ENCODE measurements at regions not wholly inside any gene's neighbourhood (a gene's known extent, or its start where the extent isn't known, plus 50 kb on each side); places are given as distances from the start of the nearest gene placed in this dataset.
"Not testable (repeated sequence)": the region's sequence is repeated elsewhere in the genome, so short reads cannot be mapped to it uniquely, and the experiment has no call there.

DNA sequence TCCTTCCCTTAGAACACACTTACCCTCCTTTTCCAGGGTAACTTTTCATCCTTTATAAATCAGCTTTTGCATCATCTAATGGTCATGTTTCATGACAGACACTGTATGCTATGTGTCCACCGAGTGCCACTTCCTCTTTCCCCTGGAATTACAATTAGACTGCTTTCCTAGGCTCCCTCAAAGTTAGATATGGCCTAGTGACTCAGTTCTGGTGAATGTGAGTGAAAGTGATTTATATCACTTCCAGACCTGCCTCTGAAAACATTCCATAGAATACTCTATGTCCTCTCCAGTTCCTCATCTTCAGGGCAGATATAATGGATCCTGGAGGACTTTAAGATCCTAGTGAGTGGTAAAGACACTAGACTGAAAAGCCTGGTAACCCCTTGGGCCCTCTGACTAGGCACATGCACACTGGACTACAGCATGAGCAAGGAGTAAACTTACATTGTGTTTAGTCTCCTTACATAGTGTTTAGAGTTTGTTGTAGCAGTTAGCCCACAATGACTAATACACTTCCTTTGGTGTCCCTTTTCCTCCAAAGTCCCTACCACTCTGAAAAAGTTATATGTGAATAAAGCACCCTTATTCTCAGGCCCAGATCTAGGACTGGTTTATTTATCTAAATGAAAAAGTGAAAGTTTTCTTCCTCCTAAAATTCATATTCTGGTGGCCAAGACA lies 59.3 kb downstream of the GPR88 start:
- CTCF ChIA-PET = interaction anchor here (0.7 kb wide), 1 partner anchor 33 kb away, joined by 4 read pairs; no protein-coding TSS in a partner anchor

DNA sequence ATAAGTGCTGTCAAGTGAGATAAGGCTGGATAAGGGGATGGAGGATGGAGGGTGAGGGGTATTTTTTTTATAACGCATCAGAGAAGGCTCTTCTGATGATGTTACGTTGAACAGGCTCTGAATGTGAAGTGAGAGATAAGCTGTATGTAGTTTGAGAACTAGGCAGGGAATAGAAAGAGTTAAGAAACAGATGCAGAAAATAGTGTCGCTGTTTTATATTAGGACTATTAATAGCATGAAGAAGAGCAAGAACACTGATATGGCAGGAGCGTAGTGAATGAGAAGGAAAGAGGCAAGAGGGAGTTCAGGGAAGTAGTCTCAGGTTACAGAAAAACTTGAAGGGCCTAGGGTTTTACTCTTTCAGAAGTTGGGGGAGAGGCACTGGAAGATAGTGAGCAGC lies 59.8 kb downstream of the GPR88 start:
- Mint-ChIP-seq H3K27me3 (peaks cover 10% of the 10 kb centered on the region), H3K4me1 (peaks cover 6% of the 10 kb centered on the region), H3K4me3 (no peak overlapping the region), H3K36me3 (ENCODE audit: low read depth) (no peaks in the 10 kb centered on the region), H3K9me3 (peaks cover 17% of the 10 kb centered on the region), H3K27ac (no peak overlapping the region)
- CTCF ChIA-PET = interaction anchor here (0.7 kb wide), 1 partner anchor 33 kb away, joined by 4 read pairs; no protein-coding TSS in a partner anchor
- POLR2A ChIA-PET = no interaction called here
- DNase-seq = no peak

More for the DNA sequence above, 59.3 kb downstream of the GPR88 start:
- H3K9me3 Mint-ChIP-seq = peaks cover 15% of the 10 kb centered on the region
- no peak overlapping the region for H3K4me3 Mint-ChIP-seq
- POLR2A ChIA-PET = no interaction called here
- peaks cover 6% of the 10 kb centered on the region for H3K27me3 Mint-ChIP-seq
- no peaks in the 10 kb centered on the region for H3K36me3 Mint-ChIP-seq (ENCODE audit: low read depth)
- DNase-seq = no peak
- H3K4me1 Mint-ChIP-seq = peaks cover 6% of the 10 kb centered on the region
- no peak overlapping the region for H3K27ac Mint-ChIP-seq

DNA sequence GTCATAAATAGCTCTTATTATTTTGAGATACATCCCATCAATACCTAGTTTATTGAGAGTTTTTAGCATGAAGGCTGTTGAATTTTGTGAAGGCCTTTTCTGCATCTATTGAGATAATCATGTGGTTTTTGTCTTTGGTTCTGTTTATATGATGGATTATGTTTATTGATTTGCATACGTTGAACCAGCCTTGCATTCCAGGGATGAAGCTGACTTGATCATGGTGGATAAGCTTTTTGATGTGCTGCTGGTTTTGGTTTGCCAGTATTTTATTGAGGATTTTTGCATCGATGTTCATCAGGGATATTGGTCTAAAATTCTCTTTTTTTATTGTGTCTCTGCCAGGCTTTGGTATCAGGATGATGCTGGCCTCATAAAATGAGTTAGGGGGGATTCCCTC lies 62.4 kb downstream of the GPR88 start:
- H3K36me3 Mint-ChIP-seq (ENCODE audit: low read depth); CTCF ChIA-PET: not testable (repeated sequence)

DNA sequence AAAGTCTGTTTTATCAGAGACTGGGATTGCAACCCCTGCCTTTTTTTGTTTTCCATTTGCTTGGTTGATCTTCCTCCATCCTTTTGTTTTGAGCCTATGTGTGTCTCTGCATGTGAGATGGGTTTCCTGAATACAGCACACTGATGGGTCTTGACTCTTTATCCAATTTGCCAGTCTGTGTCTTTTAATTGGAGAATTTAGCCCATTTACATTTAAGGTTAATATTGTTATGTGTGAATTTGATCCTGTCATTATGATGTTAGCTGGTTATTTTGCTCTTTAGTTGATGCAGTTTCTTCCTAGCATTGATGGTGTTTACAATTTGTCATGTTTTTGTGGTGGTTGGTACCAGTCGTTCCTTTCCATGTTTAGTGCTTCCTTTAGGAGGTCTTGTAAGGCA lies 64.1 kb downstream of the GPR88 start:
- Mint-ChIP-seq H3K9me3 (peaks cover 21% of the 10 kb centered on the region), H3K27me3 (peaks cover 22% of the 10 kb centered on the region)
- H3K4me1 Mint-ChIP-seq; H3K36me3 Mint-ChIP-seq (ENCODE audit: low read depth); H3K27ac Mint-ChIP-seq; CTCF ChIA-PET; POLR2A ChIA-PET; DNase-seq; H3K4me3 Mint-ChIP-seq: not testable (repeated sequence)

More for the DNA sequence above, 62.4 kb downstream of the GPR88 start:
- Mint-ChIP-seq H3K27me3 (peaks cover 15% of the 10 kb centered on the region), H3K9me3 (peaks cover 21% of the 10 kb centered on the region)
- DNase-seq, H3K27ac Mint-ChIP-seq, H3K4me1 Mint-ChIP-seq, H3K4me3 Mint-ChIP-seq, POLR2A ChIA-PET: not testable (repeated sequence)

DNA sequence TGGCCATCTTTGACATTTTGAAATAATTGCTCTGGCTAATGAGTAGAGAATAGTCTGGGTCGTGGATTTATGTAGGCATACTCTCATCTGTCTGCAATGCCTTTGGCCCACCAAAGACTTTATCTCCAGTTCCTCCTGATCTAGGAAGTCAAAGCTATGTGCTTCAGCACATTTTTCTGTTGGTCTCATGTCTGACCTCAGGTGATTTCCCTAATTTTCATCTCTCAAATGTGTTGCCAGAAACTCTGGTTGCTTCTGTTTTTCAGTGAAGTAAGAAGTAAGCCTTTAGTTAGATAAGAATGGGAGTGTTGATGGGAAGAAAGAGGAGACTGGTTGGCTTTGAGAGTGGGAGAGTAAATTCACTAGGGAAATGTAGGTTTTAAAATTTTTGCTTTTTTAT lies 66.4 kb downstream of the GPR88 start:
- ChIA-PET POLR2A (no interaction called here), CTCF (no interaction called here)
- no peaks in the 10 kb centered on the region for H3K4me1 Mint-ChIP-seq
- H3K9me3 Mint-ChIP-seq = peaks cover 18% of the 10 kb centered on the region
- no peak for DNase-seq
- no peak overlapping the region for H3K27ac Mint-ChIP-seq
- no peaks in the 10 kb centered on the region for H3K36me3 Mint-ChIP-seq (ENCODE audit: low read depth)
- H3K27me3 Mint-ChIP-seq = peaks cover 31% of the 10 kb centered on the region
- no peak overlapping the region for H3K4me3 Mint-ChIP-seq

DNA sequence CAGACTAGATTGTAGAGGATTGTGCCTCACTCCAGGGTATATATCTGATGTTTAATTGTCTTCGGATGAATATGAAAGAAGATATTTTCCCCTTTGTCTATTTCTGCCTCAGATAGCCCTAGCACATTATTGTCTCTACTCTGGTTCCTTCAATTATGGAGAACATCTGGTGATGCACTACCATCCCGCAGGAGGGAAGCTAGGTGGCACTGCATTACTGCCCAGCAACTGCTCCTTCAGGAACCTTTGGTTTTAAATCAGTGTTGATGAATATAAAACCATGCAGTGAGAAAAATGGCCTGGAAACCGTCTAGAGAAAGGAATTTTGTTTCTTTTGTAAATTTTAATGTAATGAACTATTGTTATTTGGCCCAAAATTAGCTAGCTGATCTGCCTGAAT lies 68.5 kb downstream of the GPR88 start:
- no peak overlapping the region for H3K27ac Mint-ChIP-seq
- H3K4me1 Mint-ChIP-seq = no peaks in the 10 kb centered on the region
- H3K27me3 Mint-ChIP-seq = peaks cover 29% of the 10 kb centered on the region
- POLR2A ChIA-PET = no interaction called here
- peak; percentile 14 for DNase-seq
- H3K9me3 Mint-ChIP-seq = peaks cover 8% of the 10 kb centered on the region
- H3K4me3 Mint-ChIP-seq = no peak overlapping the region
- no peaks in the 10 kb centered on the region for H3K36me3 Mint-ChIP-seq (ENCODE audit: low read depth)
- CTCF ChIA-PET = interaction anchor here (0.7 kb wide), 1 partner anchor 20 kb away, joined by 3 read pairs; no protein-coding TSS in a partner anchor

DNA sequence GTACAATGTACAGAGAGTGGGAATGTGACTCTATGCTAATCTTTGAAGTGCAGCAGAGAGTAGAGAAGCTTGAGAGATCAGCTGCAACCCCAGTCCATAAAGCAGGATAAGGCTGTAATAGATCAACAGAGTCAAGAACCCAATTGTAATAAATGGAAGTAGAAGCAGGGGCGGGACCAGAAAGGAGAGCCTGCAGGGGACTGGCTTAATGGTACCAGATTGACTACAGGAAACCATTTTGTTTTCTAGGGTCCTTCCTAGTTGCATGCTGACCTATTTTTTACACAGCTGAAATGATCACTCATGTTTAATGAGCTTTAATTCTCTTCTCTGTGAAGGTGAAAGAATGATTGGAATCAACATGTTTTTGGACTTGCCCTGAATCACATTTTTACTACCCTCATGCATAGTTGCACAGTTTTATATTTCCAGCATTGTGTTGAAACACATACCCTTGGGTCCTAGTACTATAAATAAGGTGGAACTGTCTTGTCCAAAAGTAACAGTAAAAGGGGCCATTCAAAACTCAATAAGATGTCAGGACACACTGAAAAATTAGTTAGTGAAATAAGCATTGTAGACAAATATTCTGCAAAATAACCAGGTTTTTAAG lies 69.8 kb downstream of the GPR88 start:
- no peak overlapping the region for H3K27ac Mint-ChIP-seq
- H3K9me3 Mint-ChIP-seq = peaks cover 5% of the 10 kb centered on the region
- DNase-seq = no peak
- ChIA-PET CTCF (no interaction called here), POLR2A (no interaction called here)
- peaks cover 26% of the 10 kb centered on the region for H3K27me3 Mint-ChIP-seq
- H3K4me3 Mint-ChIP-seq = no peak overlapping the region
- H3K4me1 Mint-ChIP-seq = no peaks in the 10 kb centered on the region
- no peaks in the 10 kb centered on the region for H3K36me3 Mint-ChIP-seq (ENCODE audit: low read depth)

DNA sequence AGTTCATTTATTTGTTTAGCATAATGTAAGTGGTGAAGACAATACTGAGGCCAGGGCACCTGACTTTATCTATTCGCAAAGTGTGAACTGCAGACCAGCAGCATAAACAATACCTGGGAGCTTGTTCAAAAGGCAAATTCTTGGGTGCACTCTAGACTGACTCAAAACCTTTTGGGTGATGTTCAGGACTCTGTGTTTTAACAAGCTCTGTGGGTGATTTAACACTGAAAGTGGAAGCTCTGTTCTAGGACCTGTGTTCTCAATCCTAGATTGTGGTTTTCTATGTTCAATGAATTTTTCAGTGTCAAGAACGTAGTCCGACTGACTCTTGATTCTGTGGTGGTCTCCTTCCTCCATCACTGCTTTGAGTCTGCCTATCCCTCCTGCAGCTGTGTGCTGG lies 71.9 kb downstream of the GPR88 start:
- no peak overlapping the region for H3K27ac Mint-ChIP-seq
- no peaks in the 10 kb centered on the region for H3K9me3 Mint-ChIP-seq
- H3K27me3 Mint-ChIP-seq = peaks cover 19% of the 10 kb centered on the region
- POLR2A ChIA-PET = no interaction called here
- no peaks in the 10 kb centered on the region for H3K36me3 Mint-ChIP-seq (ENCODE audit: low read depth)
- CTCF ChIA-PET = no interaction called here
- no peak for DNase-seq
- H3K4me1 Mint-ChIP-seq = peaks cover 18% of the 10 kb centered on the region
- no peak overlapping the region for H3K4me3 Mint-ChIP-seq

DNA sequence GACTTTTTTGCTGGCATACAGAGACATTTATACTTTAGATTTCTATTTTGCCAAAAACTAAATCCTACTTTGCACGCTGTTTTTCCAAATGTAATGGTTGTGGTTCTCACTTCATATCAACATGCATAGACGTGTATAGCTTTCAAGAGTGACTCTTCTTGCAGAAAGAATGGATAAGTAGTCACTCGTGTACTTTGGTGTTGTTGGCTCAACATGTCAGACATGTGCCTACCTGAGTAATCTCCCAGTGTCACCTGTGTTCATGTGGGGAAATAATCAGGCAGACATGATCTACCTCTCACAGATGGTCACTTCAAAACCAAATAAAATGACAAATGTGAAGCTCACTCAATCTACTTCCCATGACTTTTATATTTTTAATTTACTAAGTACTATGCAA lies 73.1 kb downstream of the GPR88 start:
- H3K27ac Mint-ChIP-seq = no peak overlapping the region
- H3K36me3 Mint-ChIP-seq (ENCODE audit: low read depth) = no peaks in the 10 kb centered on the region
- peaks cover 16% of the 10 kb centered on the region for H3K27me3 Mint-ChIP-seq
- peaks cover 20% of the 10 kb centered on the region for H3K4me1 Mint-ChIP-seq
- H3K4me3 Mint-ChIP-seq = no peak overlapping the region
- ChIA-PET CTCF (interaction anchor here (0.6 to 1.5 kb wide), 2 partner anchors 17 to 881 kb away, joined by 3 read pairs; no protein-coding TSS in a partner anchor), POLR2A (no interaction called here)
- no peak for DNase-seq
- H3K9me3 Mint-ChIP-seq = no peaks in the 10 kb centered on the region

DNA sequence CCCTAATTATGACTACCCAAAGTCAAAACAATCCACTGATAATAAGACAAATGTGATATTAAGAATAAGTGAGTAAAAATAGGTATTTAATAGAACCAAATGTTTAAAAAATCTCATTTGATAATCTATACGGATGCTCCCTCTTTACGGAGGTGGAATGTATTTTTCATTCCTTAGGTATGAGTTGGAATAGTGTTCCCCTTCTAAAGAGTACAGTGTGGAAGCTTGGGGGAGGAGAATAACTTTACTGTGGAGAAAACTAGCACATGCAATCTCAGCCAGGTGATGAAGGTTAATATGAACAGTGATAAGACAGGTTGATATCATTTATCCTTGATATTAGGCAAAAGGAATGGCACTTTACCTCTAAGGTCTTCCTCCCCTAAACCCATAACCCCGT lies 74.6 kb downstream of the GPR88 start:
- ChIA-PET POLR2A (no interaction called here), CTCF (no interaction called here)
- DNase-seq = no peak
- H3K9me3 Mint-ChIP-seq = no peaks in the 10 kb centered on the region
- no peak overlapping the region for H3K4me3 Mint-ChIP-seq
- no peaks in the 10 kb centered on the region for H3K36me3 Mint-ChIP-seq (ENCODE audit: low read depth)
- peaks cover 12% of the 10 kb centered on the region for H3K27me3 Mint-ChIP-seq
- H3K27ac Mint-ChIP-seq = no peak overlapping the region
- peaks cover 20% of the 10 kb centered on the region for H3K4me1 Mint-ChIP-seq

DNA sequence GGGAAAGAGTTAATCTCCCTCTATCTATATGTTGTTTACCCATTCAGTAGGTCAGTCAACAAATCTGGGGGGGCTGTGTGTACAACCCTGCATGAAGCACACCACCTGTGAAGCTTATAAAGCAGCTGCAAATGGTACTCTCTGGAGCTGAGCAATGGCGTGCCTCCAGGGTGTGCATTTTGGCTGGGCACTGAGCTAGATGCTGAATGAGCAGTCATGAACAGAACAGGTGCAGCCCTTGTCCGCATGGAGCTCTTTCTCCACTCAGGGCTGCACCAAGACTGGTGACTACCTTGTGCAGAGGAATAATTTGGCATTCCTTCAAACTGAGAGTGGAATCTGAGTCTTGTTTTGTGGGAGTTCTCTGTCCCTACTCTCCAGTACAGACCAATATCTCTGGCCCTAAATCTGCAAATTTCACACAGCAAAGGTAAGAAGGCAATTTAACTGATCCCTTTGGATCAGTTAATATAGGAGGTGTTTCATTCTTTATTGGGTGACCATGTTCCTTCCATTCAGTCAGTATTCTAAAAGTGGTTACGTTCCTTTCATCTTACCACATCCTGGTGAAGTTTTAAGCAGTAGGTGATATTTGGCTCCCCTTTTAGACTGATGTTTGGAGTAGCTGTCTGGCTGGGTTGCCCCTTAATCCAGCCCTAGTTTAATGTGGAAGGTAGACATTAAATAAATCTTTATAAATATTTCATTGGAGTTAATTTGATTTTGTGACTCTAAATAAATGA lies 76.0 kb downstream of the GPR88 start:
- Mint-ChIP-seq H3K9me3 (no peaks in the 10 kb centered on the region), H3K36me3 (ENCODE audit: low read depth) (no peaks in the 10 kb centered on the region), H3K27ac (peak overlapping the region; percentile 79), H3K27me3 (peaks cover 9% of the 10 kb centered on the region), H3K4me1 (peaks cover 20% of the 10 kb centered on the region), H3K4me3 (no peak overlapping the region)
- DNase-seq = peak; percentile 9
- POLR2A ChIA-PET = no interaction called here
- CTCF ChIA-PET = interaction anchor here (1.0 kb wide), 1 partner anchor 9 kb away, joined by 4 read pairs; no protein-coding TSS in a partner anchor

DNA sequence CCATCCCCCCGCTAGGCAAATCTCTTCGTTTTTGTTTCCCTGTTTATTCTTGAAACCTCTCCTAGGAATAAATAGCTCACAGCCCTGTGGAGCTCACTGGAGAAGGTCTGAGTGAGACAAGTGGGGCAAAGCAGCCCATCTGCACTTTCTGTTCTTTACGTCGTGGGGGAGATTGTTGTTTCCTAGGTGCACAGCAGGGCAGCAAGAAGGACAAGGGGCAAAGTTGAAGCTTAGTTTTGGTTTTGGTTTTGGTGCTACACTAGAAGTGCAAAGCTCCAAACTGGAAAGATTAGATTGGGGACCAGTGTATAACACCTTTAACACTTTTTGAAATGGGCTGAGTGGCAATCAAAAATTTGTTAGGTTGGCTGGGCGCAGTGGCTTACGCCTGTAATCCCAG lies 76.6 kb downstream of the GPR88 start:
- H3K27ac Mint-ChIP-seq = peak overlapping the region; percentile 79
- peaks cover 6% of the 10 kb centered on the region for H3K27me3 Mint-ChIP-seq
- peak; percentile 39 for DNase-seq
- H3K4me3 Mint-ChIP-seq = peak overlapping the region; percentile 66
- ChIA-PET POLR2A (no interaction called here), CTCF (interaction anchor here (1.0 kb wide), 1 partner anchor 8 kb away, joined by 4 read pairs; no protein-coding TSS in a partner anchor)
- no peaks in the 10 kb centered on the region for H3K36me3 Mint-ChIP-seq (ENCODE audit: low read depth)
- H3K4me1 Mint-ChIP-seq = peaks cover 20% of the 10 kb centered on the region
- H3K9me3 Mint-ChIP-seq = no peaks in the 10 kb centered on the region

DNA sequence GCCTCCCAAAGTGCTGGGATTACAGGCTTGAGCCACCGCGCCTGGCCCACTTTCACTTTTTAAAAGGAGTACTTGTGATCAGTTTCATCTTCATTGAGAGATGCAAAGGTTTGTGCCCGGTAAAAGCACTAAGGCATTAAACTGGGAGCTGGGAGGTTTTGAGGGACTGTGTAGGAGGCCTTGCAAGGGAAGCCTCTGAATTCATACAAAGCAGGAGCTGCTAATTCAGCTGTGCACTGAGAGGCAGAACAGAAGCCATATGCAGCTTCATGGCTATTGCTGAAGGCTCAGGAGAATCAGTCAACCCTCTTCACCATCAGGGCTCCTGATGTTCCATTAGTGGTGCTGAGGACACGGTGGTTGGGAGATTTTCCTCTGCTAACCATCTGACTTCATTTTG lies 77.7 kb downstream of the GPR88 start:
- H3K9me3 Mint-ChIP-seq = no peaks in the 10 kb centered on the region
- H3K27ac Mint-ChIP-seq = no peak overlapping the region
- H3K4me1 Mint-ChIP-seq = peaks cover 20% of the 10 kb centered on the region
- no peaks in the 10 kb centered on the region for H3K36me3 Mint-ChIP-seq (ENCODE audit: low read depth)
- CTCF ChIA-PET = no interaction called here
- peaks cover 3% of the 10 kb centered on the region for H3K27me3 Mint-ChIP-seq
- DNase-seq = no peak
- POLR2A ChIA-PET = no interaction called here
- H3K4me3 Mint-ChIP-seq = no peak overlapping the region
